Rectal smooth muscle tissue (tissue), 1 donor: ENCODE measurements at regions not wholly inside any gene's neighbourhood (a gene's known extent, or its start where the extent isn't known, plus 50 kb on each side); places are given as distances from the start of the nearest gene placed in this dataset.
"Not testable (repeated sequence)": the region's sequence is repeated elsewhere in the genome, so short reads cannot be mapped to it uniquely, and the experiment has no call there.

Experiments used
- H3K27ac ChIP-seq: one replicate; pipeline ENCODE4 v1.7.0; 2013; ENCODE audit warnings: low read depth, low read length, inconsistent platforms
- H3K27me3 ChIP-seq: one replicate; pipeline ENCODE4 v1.7.0; 2013; ENCODE audit warnings: low read length; ENCODE audit not compliant: control insufficient read depth, insufficient read depth
- H3K36me3 ChIP-seq: one replicate; pipeline ENCODE4 v1.7.0; 2013; ENCODE audit warnings: low read length; ENCODE audit not compliant: control insufficient read depth, insufficient read depth
- H3K4me1 ChIP-seq: one replicate; pipeline ENCODE4 v1.7.0; 2013; ENCODE audit warnings: low read length; ENCODE audit not compliant: control insufficient read depth, insufficient read depth
- H3K4me3 ChIP-seq: one replicate; pipeline ENCODE4 v1.7.0; 2013; ENCODE audit warnings: low read length
- H3K9ac ChIP-seq: one replicate; pipeline ENCODE4 v1.7.0; 2013; ENCODE audit warnings: low read length

- Histone ChIP-seq H3K9ac (no peak overlapping the region), H3K27me3 (no peaks in the 10 kb centered on the region), H3K4me3 (no peak overlapping the region), H3K36me3 (no peaks in the 10 kb centered on the region), H3K27ac (no peak overlapping the region), H3K4me1 (no peaks in the 10 kb centered on the region)
These were observed 262.9 kb upstream of the CNTNAP5 start for GRCh38 chr2:123762221-123762620.

GRCh38 chr2:123768233-123768632 lies 256.9 kb upstream of the CNTNAP5 start:
- H3K4me3 ChIP-seq, result no peak overlapping the region
- H3K9ac ChIP-seq, result no peak overlapping the region
- H3K27ac ChIP-seq, result no peak overlapping the region
- no peaks in the 10 kb centered on the region for H3K27me3 ChIP-seq
- H3K4me1 ChIP-seq, result no peaks in the 10 kb centered on the region
- H3K36me3 ChIP-seq, result no peaks in the 10 kb centered on the region

GRCh38 chr2:123769001-123769400 lies 256.1 kb upstream of the CNTNAP5 start:
- Histone ChIP-seq H3K27me3 (no peaks in the 10 kb centered on the region), H3K4me3 (no peak overlapping the region), H3K27ac (no peak overlapping the region), H3K4me1 (no peaks in the 10 kb centered on the region), H3K9ac (no peak overlapping the region), H3K36me3 (no peaks in the 10 kb centered on the region)

- H3K27ac ChIP-seq, result no peak overlapping the region
- H3K27me3 ChIP-seq, result no peaks in the 10 kb centered on the region
- H3K4me3 ChIP-seq, result no peak overlapping the region
- H3K9ac ChIP-seq, result no peak overlapping the region
- no peaks in the 10 kb centered on the region for H3K4me1 ChIP-seq
- no peaks in the 10 kb centered on the region for H3K36me3 ChIP-seq
These were observed 253.9 kb upstream of the CNTNAP5 start for GRCh38 chr2:123770996-123771720.

- Histone ChIP-seq H3K27me3 (no peaks in the 10 kb centered on the region), H3K9ac (no peak overlapping the region), H3K4me1 (no peaks in the 10 kb centered on the region), H3K27ac (no peak overlapping the region), H3K4me3 (no peak overlapping the region), H3K36me3 (no peaks in the 10 kb centered on the region)
These were observed 253.0 kb upstream of the CNTNAP5 start for GRCh38 chr2:123771928-123772632.

- no peaks in the 10 kb centered on the region for H3K27me3 ChIP-seq
- H3K36me3 ChIP-seq, result no peaks in the 10 kb centered on the region
- H3K4me1 ChIP-seq, result no peaks in the 10 kb centered on the region
- H3K9ac ChIP-seq, result no peak overlapping the region
- no peak overlapping the region for H3K4me3 ChIP-seq
- H3K27ac ChIP-seq, result no peak overlapping the region
These were observed 248.0 kb upstream of the CNTNAP5 start for GRCh38 chr2:123777116-123777515.

- Histone ChIP-seq H3K27ac (no peak overlapping the region), H3K9ac (no peak overlapping the region), H3K4me3 (no peak overlapping the region)
These were observed 241.9 kb upstream of the CNTNAP5 start for GRCh38 chr2:123783164-123783563.

GRCh38 chr2:123785332-123785731 lies 239.8 kb upstream of the CNTNAP5 start:
- no peaks in the 10 kb centered on the region for H3K36me3 ChIP-seq
- H3K27ac ChIP-seq, result no peak overlapping the region
- no peaks in the 10 kb centered on the region for H3K4me1 ChIP-seq
- no peak overlapping the region for H3K4me3 ChIP-seq
- no peak overlapping the region for H3K9ac ChIP-seq
- H3K27me3 ChIP-seq, result no peaks in the 10 kb centered on the region

More at GRCh38 chr2:123783164-123783563, 241.9 kb upstream of the CNTNAP5 start:
- Histone ChIP-seq H3K36me3 (no peaks in the 10 kb centered on the region), H3K27me3 (no peaks in the 10 kb centered on the region), H3K4me1 (no peaks in the 10 kb centered on the region)

GRCh38 chr2:123791207-123791606 lies 233.9 kb upstream of the CNTNAP5 start:
- no peak overlapping the region for H3K27ac ChIP-seq
- H3K9ac ChIP-seq, result no peak overlapping the region
- H3K36me3 ChIP-seq, result no peaks in the 10 kb centered on the region
- no peaks in the 10 kb centered on the region for H3K27me3 ChIP-seq
- H3K4me1 ChIP-seq, result no peaks in the 10 kb centered on the region
- H3K4me3 ChIP-seq, result no peak overlapping the region

GRCh38 chr2:123791684-123792083 lies 233.4 kb upstream of the CNTNAP5 start:
- no peak overlapping the region for H3K9ac ChIP-seq
- H3K27me3 ChIP-seq, result no peaks in the 10 kb centered on the region
- H3K4me1 ChIP-seq, result no peaks in the 10 kb centered on the region
- H3K27ac ChIP-seq, result no peak overlapping the region
- H3K4me3 ChIP-seq, result no peak overlapping the region
- H3K36me3 ChIP-seq, result no peaks in the 10 kb centered on the region

- H3K4me3 ChIP-seq, H3K36me3 ChIP-seq, H3K27me3 ChIP-seq, H3K9ac ChIP-seq, H3K27ac ChIP-seq, H3K4me1 ChIP-seq: not testable (repeated sequence)
These were observed 221.0 kb upstream of the CNTNAP5 start for GRCh38 chr2:123804126-123804525.

- H3K27me3 ChIP-seq, H3K9ac ChIP-seq, H3K27ac ChIP-seq, H3K36me3 ChIP-seq, H3K4me3 ChIP-seq, H3K4me1 ChIP-seq: not testable (repeated sequence)
These were observed 219.3 kb upstream of the CNTNAP5 start for GRCh38 chr2:123805746-123806145.

- Histone ChIP-seq H3K27ac (no peak overlapping the region), H3K27me3 (no peaks in the 10 kb centered on the region), H3K36me3 (no peaks in the 10 kb centered on the region), H3K9ac (no peak overlapping the region), H3K4me1 (no peaks in the 10 kb centered on the region), H3K4me3 (no peak overlapping the region)
These were observed 216.8 kb upstream of the CNTNAP5 start for GRCh38 chr2:123808243-123808642.
